ENCODE measurements at regions not wholly inside any gene's neighbourhood (a gene's known extent, or its start where the extent isn't known, plus 50 kb on each side); places are given as distances from the start of the nearest gene placed in this dataset.

DNA sequence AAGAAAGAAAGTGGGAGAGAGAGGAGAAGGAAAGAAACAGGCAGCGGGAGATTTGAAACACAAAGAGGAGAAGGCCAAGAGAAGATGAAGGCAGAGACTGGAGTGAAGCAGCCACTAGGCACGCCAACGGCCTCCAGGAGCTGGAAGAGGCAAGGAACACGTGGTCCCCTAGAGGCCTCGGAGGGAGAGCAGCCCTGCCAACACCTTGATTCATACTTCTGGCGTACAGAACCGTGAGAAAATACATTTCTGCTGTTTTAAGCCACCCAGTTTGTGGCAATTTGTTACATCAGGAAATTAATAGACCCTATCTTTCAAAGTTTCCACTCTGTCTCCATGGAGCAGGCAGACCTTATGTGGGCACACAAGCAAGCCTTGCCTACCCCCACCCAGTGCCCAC lies 133.4 kb downstream of the ACTL7B start:
- TF ChIP-seq, protein P1, sequence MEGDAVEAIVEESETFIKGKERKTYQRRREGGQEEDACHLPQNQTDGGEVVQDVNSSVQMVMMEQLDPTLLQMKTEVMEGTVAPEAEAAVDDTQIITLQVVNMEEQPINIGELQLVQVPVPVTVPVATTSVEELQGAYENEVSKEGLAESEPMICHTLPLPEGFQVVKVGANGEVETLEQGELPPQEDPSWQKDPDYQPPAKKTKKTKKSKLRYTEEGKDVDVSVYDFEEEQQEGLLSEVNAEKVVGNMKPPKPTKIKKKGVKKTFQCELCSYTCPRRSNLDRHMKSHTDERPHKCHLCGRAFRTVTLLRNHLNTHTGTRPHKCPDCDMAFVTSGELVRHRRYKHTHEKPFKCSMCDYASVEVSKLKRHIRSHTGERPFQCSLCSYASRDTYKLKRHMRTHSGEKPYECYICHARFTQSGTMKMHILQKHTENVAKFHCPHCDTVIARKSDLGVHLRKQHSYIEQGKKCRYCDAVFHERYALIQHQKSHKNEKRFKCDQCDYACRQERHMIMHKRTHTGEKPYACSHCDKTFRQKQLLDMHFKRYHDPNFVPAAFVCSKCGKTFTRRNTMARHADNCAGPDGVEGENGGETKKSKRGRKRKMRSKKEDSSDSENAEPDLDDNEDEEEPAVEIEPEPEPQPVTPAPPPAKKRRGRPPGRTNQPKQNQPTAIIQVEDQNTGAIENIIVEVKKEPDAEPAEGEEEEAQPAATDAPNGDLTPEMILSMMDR (IDR thresholded peaks at IDR 0.05; ENCODE audit: borderline replicate concordance, insufficient read depth, low read depth, low read length), result no peak
- H3K4me3 ChIP-seq (ENCODE audit: low read depth, low read length), result no peak overlapping the region

GRCh38 chr9:108720191-108720642 lies 135.6 kb downstream of the ACTL7B start:
- TF ChIP-seq, protein P1 (IDR thresholded peaks at IDR 0.05; ENCODE audit: borderline replicate concordance, insufficient read depth, low read depth, low read length), result no peak
- H3K4me3 ChIP-seq (ENCODE audit: low read depth, low read length), result no peak overlapping the region

- TF ChIP-seq, protein P1 (IDR thresholded peaks at IDR 0.05; ENCODE audit: borderline replicate concordance, insufficient read depth, low read depth, low read length), result no peak
- no peak overlapping the region for H3K4me3 ChIP-seq (ENCODE audit: low read depth, low read length)
Measured at GRCh38 chr9:108710424-108710823, 145.4 kb downstream of the ACTL7B start.

- TF ChIP-seq, protein P1 (IDR thresholded peaks at IDR 0.05; ENCODE audit: borderline replicate concordance, insufficient read depth, low read depth, low read length), result no peak
- H3K4me3 ChIP-seq (ENCODE audit: low read depth, low read length), result no peak overlapping the region
Measured at GRCh38 chr9:108709997-108710396, 145.8 kb downstream of the ACTL7B start.

DNA sequence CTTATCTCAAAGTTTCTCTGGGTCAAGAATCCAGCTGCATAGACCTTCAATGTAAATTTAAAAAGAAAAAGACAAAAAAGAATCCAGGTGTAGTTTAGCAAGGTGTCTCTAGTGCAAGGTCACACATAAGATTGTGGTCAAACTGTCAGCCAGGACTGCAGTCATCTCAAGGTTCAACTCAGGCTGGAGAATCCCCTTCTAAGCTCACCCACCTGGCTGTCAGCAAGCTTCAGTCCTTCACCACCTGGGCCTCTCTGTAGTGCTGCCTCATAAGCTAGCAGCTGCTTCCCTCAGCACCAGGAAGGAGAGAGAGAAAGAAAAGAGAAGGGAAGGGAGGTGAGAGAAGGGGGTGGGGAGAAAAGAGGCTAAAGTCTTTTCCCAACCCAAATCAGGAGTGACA lies 146.7 kb downstream of the ACTL7B start:
- TF ChIP-seq, protein P1 (IDR thresholded peaks at IDR 0.05; ENCODE audit: borderline replicate concordance, insufficient read depth, low read depth, low read length), result no peak
- no peak overlapping the region for H3K4me3 ChIP-seq (ENCODE audit: low read depth, low read length)

DNA sequence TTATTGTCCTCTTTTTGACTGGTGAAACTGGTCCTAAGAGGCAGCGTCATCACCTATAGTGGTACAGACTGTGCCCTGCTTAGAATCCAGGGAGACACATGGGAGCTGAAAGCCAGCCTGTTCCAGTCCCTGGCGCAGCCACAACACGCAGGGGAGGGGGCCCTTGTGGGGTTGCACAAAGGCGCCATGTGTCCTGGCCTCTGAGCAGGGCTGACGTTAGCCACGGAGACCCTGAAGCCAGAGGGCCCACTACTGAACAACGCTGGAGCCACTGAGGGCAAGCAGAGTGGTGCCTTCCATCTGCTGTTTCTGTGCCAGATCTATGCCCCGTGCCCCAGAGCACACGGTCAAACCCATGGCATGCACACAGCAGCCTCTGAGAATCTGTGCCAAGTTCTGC lies 147.3 kb downstream of the ACTL7B start:
- H3K4me3 ChIP-seq (ENCODE audit: low read depth, low read length), result no peak overlapping the region
- TF ChIP-seq, protein P1 (IDR thresholded peaks at IDR 0.05; ENCODE audit: borderline replicate concordance, insufficient read depth, low read depth, low read length), result no peak

DNA sequence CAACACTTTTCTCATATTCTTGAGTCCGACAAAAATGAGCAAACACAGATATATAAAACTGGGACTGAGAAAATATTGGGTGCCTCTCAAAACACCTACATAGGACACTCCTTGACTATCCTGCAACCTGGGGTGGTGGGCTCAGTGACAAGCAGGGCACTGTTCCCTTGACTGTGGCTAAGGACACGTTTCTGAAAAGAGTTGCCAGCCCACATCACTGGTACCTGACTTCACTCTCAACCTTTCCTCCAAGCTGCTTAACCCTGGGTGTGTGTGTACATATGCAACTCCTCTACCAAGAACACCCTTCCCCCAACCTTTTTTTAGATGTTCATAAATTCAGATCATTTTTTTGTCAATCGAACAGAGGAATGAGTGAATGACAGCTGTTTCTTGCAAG lies 148.7 kb downstream of the ACTL7B start:
- no peak overlapping the region for H3K4me3 ChIP-seq (ENCODE audit: low read depth, low read length)
- TF ChIP-seq, protein P1 (IDR thresholded peaks at IDR 0.05; ENCODE audit: borderline replicate concordance, insufficient read depth, low read depth, low read length), result no peak

Data from GM12875 (cell line).